Right ventricle myocardium superior (tissue), 1 donor: ENCODE measurements at regions not wholly inside any gene's neighbourhood (a gene's known extent, or its start where the extent isn't known, plus 50 kb on each side); places are given as distances from the start of the nearest gene placed in this dataset.
"Not testable (repeated sequence)": the region's sequence is repeated elsewhere in the genome, so short reads cannot be mapped to it uniquely, and the experiment has no call there.

Experiments used
- ATAC-seq: fragments of 200-7000 bp; cut with Tn5 transposase; one replicate; pipeline ENCODE4 v1.9.1; 2020; ENCODE audit warnings: mild to moderate bottlenecking; ENCODE audit not compliant: poor library complexity
- DNase-seq: peaks from one replicate; pipeline ENCODE4 v3.0.0-alpha.2; 2020
- intact Hi-C: fragments of 100-400 bp; cut with DNase I; formaldehyde crosslinking; loops from one replicate; pipeline ENCODE4 v1.11.2; 2022
- donor health status: DM: no; HTN: yes; CAD: no; lungs with severe emphysema.

DNA sequence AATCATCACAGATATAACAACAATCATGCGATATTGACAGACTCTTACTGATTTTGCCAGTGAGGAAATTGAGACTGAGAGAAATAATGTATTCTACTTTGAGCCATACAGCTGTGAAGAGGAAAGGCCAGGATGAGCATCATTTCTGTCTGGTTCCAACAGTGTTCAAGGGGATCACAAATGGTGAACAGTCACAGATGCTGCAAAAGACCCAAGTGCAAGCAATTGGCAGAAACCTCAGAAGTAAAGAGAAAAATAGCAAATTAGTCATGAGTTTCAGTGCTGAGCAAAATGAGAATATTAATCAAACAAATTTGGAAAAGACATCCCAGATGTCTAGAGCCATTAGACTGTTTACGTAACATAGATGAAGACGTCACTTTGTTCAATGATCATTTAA, 114.1 kb downstream of the RAB38 start:
- ATAC-seq, result no peak
- no peak for DNase-seq
- intact Hi-C loops, result no loop called here

DNA sequence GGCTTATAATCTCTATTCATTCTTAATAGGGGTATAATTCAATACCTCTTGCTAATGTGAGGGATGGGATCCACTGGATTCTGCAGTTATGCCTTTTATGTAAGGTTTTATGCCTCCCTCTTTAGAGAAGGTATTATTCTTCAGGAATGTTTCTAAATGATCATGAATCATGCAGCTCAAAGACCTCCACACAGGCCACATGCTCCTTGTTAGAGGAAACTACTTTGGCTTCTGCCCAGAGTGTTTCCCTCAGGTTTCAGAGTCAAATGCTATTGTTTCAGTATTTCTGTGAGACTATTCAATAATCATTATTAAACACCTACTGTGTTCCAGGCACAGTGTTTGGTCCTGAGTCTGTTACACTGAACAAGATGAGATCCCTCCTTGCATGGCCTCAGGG, 115.9 kb downstream of the RAB38 start:
- DNase-seq (no peak), ATAC-seq (no peak)
- intact Hi-C loops, result no loop called here

- DNase-seq (no peak), ATAC-seq (no peak)
- intact Hi-C loops, result no loop called here
Observed at GRCh38 chr11:88051396-88051795, 123.8 kb downstream of the RAB38 start.

- intact Hi-C loops, result no loop called here
- no peak for ATAC-seq
Observed at GRCh38 chr11:88050247-88050646, 125.0 kb downstream of the RAB38 start.

GRCh38 chr11:88045288-88045687, 130.0 kb downstream of the RAB38 start:
- ATAC-seq, intact Hi-C loops, DNase-seq: not testable (repeated sequence)

More at GRCh38 chr11:88050247-88050646, 125.0 kb downstream of the RAB38 start:
- no peak for DNase-seq

GRCh38 chr11:88044658-88045057, 130.6 kb downstream of the RAB38 start:
- DNase-seq, intact Hi-C loops, ATAC-seq: not testable (repeated sequence)

GRCh38 chr11:88043149-88043548, 132.1 kb downstream of the RAB38 start:
- intact Hi-C loops, result no loop called here
- ATAC-seq, result no peak

GRCh38 chr11:88042647-88043046, 132.6 kb downstream of the RAB38 start:
- intact Hi-C loops, result no loop called here
- DNase-seq, result no peak

More at GRCh38 chr11:88043149-88043548, 132.1 kb downstream of the RAB38 start:
- DNase-seq, result no peak

DNA sequence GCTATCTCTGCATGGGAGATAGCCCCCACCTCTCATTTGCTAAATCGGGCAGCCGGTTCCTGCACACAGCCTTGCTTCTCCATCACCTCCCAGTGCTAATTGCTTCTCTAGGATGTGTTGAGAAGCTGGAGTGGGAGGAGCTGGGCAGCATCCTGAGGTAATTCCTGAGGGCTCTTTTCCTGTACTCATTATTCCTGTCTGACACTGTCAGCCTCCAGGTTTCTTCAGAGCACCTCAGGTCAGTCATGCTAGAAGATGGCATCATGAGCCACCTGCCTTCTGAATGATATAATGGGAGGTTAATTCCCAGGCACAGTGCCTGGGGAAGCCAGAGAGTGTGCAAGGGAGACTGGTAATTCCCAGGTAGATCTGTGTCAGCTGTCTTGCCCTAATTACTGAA, 133.0 kb downstream of the RAB38 start:
- no peak for ATAC-seq
- no peak for DNase-seq
- intact Hi-C loops, result no loop called here

More at GRCh38 chr11:88042647-88043046, 132.6 kb downstream of the RAB38 start:
- no peak for ATAC-seq

- intact Hi-C loops, result no loop called here
- DNase-seq (no peak), ATAC-seq (no peak)
Observed at GRCh38 chr11:88041679-88042078, 133.6 kb downstream of the RAB38 start.

DNA sequence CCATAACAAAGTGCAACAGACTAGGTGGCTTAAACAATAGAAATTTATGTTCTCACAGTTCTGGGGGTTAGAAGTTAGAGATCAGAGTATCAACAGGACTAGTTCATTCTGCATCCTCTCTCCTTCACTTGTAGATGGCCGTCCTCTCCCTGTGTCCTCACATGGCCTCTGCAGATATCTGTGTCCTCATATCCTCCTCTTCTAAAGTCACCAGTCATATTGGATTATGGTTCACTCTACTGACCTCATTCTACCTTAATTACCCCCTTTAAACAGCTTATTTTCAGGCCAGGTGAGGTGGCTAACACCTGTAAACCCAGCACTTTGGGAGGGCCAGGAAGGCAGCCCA, 135.1 kb downstream of the RAB38 start:
- DNase-seq (no peak), ATAC-seq (no peak)
- intact Hi-C loops, result no loop called here

DNA sequence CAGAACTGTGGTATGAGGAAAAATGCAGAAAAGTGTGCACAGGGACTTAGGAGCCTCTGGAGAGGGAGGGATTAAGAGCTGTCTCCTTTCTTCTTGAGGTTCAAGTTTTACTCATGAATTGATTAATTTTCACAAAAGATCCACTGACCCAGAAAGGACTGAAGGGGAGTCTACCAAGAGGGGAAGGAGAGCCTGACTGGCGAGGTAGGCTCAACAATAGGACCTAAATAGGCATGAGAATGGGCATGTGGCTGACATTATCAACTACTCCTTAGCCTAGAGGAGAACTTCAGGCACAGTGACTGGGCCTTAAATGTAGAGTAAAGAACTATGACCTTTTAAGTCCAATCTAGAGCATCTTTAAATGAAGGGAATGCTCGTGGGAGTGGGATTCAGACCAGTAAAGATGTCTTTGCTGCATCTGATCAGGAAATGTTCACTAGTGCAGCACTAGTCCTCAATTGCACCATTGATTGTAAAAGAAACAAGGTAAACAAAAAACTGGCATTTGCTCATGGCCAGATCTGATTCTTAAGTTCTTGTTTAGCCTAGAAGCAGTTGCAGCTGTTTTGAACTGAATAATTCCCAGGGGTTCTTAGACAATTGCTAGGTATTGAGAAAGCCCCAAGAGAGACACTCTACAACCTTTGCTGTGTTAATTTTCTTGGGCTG, 135.6 kb downstream of the RAB38 start:
- ATAC-seq (no peak), DNase-seq (no peak)
- intact Hi-C loops, result no loop called here

DNA sequence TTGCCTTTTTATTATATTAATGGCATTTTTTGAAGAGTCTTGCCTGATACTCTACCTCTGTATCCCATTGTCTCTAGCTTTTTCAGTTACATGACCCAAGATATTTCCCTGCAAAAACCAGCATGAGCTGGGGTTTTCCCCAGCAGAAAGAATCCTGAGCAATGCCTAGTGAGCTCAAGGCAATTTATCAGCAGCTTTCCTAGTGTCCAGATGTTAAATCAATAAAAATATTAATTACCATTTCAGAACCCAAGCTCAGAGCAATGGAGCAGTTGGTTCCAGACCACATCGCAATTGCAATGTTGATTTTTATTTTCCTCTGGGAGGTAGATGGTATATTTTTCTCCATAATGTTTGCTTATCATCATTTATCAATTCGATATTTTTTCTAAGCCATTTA, 137.2 kb downstream of the RAB38 start:
- ATAC-seq (no peak), DNase-seq (no peak)
- intact Hi-C loops, result no loop called here

- DNase-seq (no peak), ATAC-seq (no peak)
- intact Hi-C loops, result no loop called here
Observed at GRCh38 chr11:88036701-88037100, 138.5 kb downstream of the RAB38 start.

DNA sequence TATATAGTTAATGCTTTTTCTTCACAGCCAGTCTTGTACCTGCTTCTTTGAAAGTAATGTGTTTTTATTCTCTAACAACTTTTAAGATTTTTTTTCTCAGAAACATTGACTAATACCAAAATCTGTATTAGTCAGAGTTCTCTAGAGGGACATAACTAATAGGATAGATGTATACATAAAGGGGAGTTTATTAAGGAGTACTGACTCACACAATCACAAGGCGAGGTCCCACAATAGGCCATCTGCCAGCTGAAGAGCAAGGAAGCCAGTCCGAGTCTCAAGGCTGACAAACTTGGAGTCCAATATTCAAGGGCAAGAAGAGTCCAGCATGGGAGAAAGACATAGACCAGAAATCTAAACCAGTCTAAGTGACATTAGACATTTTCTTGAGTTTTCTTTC, 140.0 kb downstream of the RAB38 start:
- ATAC-seq (no peak), DNase-seq (no peak)
- intact Hi-C loops, result no loop called here

- no peak for ATAC-seq
- intact Hi-C loops, result no loop called here
- DNase-seq, result no peak
Observed at GRCh38 chr11:88017666-88018065, 157.6 kb downstream of the RAB38 start.

DNA sequence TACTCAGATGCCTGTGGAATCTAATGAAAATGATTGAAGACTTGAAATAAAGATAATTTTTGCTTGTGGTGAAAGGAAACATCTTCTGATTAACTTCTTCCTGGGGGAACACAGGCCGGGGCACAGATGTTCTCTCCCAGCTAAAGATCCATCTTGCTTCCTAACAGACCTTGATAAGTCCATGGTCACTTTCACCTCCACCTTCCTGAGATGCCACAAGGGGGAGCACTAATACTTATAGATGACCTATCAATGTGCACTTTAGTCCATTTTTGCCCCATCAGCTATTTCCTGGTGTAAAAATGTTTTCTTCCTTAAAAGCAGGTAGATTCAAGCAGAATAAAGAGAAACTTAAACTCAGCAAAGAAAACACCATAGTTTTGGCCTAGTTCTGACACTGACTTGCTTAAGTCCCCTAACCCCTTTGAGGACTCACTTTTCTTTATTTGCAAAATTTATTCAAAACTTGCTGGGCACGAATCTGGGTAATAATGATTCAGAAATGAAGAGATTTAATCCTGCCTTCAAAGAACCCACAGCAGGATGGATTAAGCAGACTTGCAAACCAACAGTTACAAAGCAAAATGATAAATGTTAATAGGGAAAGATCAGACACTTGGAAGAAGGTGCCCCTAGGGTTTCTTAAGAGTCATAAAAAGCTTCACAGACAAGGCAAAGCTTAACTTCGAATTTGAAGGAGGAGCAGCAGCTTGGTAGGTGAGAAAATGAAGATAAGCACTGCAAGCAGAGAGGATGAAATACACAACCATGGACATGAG, 158.7 kb downstream of the RAB38 start:
- DNase-seq (peak; percentile 41), ATAC-seq (peak; percentile 57)
- intact Hi-C loops, result no loop called here

DNA sequence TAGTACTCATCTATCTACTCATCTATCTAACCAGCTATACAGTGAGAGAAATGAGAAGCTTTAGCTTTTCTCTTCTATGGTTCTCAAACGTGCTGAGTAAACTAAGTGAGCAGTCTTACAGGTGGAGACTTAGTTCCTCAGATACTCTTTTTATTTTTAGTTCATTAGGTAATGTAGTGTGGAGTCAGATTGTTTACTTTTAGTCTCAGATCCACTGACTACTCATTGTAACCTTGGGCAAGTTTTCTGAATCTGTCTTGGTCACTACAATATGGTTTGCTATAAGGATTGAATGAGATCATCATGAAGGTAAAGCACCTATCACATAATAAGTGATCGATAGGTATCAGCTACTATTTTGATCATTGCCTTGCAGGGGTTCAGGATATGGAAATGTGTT, 160.1 kb downstream of the RAB38 start:
- DNase-seq (no peak), ATAC-seq (no peak)
- intact Hi-C loops, result no loop called here

DNA sequence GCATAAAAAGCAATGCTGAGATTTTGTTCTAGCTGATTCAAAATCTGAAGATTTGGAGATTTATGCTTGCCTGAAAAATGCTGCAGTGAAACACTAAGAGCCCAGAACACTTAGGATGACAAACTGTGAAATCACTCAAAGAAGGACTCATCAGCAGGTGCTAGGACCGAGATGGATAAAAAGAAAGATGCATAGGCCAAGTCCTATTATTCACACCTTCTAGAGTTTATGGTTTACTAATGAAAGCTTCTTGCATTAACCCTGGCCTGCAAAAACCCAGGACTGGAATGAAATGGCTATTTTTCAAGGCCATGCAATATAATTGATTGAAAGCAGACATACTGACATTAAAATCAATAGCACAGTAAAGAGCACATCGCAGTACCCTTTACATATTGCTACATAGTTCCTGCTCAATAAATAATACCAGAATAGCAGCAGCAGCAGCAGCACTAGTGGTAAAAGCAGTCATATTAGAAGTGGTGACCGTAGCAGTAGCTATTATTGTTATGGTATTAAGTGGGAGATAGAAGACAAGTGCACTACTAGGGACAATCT, 161.7 kb downstream of the RAB38 start:
- no peak for ATAC-seq
- intact Hi-C loops, result no loop called here
- no peak for DNase-seq

- ATAC-seq (no peak), DNase-seq (no peak)
- intact Hi-C loops, result no loop called here
Observed at GRCh38 chr11:88012456-88012855, 162.8 kb downstream of the RAB38 start.
